GM12875 (cell line): ENCODE measurements at regions not wholly inside any gene's neighbourhood (a gene's known extent, or its start where the extent isn't known, plus 50 kb on each side); places are given as distances from the start of the nearest gene placed in this dataset.

Experiments used
- H3K4me3 ChIP-seq: one replicate; pipeline ENCODE4 v1.5.1; 2011; ENCODE audit warnings: low read depth, low read length, control low read depth
- TF ChIP-seq, protein P1 (sequence below): IDR thresholded peaks from 2 replicates; pipeline ENCODE4 v1.5.1; 2011; ENCODE audit warnings: low read depth, mild to moderate bottlenecking, control low read depth, inconsistent platforms, low read length, moderate library complexity, borderline replicate concordance; ENCODE audit not compliant: insufficient read depth

- no peak overlapping the region for H3K4me3 ChIP-seq
- TF ChIP-seq, protein P1, sequence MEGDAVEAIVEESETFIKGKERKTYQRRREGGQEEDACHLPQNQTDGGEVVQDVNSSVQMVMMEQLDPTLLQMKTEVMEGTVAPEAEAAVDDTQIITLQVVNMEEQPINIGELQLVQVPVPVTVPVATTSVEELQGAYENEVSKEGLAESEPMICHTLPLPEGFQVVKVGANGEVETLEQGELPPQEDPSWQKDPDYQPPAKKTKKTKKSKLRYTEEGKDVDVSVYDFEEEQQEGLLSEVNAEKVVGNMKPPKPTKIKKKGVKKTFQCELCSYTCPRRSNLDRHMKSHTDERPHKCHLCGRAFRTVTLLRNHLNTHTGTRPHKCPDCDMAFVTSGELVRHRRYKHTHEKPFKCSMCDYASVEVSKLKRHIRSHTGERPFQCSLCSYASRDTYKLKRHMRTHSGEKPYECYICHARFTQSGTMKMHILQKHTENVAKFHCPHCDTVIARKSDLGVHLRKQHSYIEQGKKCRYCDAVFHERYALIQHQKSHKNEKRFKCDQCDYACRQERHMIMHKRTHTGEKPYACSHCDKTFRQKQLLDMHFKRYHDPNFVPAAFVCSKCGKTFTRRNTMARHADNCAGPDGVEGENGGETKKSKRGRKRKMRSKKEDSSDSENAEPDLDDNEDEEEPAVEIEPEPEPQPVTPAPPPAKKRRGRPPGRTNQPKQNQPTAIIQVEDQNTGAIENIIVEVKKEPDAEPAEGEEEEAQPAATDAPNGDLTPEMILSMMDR, result no peak
Observed at GRCh38 chr2:155030296-155030695, 331.8 kb downstream of the KCNJ3 start.

- TF ChIP-seq, protein P1, result no peak
- H3K4me3 ChIP-seq, result no peak overlapping the region
Observed at GRCh38 chr2:155026651-155027174, 328.2 kb downstream of the KCNJ3 start.

- TF ChIP-seq, protein P1, result no peak
- no peak overlapping the region for H3K4me3 ChIP-seq
Observed at GRCh38 chr2:155023674-155024073, 325.2 kb downstream of the KCNJ3 start.

DNA sequence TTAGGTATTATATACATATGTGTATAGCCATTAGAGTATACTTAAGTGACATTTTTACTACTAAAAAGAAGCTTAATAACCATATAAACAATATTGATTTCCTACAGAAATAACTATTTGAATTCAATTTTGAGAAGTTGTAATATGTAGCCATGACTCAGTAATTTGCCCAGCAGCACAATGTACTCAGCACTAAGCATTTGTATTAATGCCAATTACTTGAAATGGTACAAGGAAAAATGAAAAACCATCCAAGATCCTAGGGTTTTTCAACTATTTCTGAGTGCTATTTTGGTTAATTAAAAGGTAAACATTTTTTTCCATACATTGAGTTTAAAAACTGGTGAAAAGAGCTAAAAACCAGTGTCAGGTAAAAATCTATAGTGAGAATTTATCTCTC is 324.0 kb downstream of the KCNJ3 start:
- no peak overlapping the region for H3K4me3 ChIP-seq
- TF ChIP-seq, protein P1, result no peak

- TF ChIP-seq, protein P1, result no peak
- no peak overlapping the region for H3K4me3 ChIP-seq
Observed at GRCh38 chr2:155021618-155022017, 323.1 kb downstream of the KCNJ3 start.

GRCh38 chr2:155020246-155020645 is 321.8 kb downstream of the KCNJ3 start:
- TF ChIP-seq, protein P1, result no peak
- H3K4me3 ChIP-seq, result no peak overlapping the region

GRCh38 chr2:155010925-155011324 is 312.4 kb downstream of the KCNJ3 start:
- TF ChIP-seq, protein P1, result no peak
- no peak overlapping the region for H3K4me3 ChIP-seq
